Vagina (tissue), 2 donors: ENCODE measurements at regions not wholly inside any gene's neighbourhood (a gene's known extent, or its start where the extent isn't known, plus 50 kb on each side); places are given as distances from the start of the nearest gene placed in this dataset.

Experiments
- DNase-seq, 2 donors: peaks; one replicate each; pipeline ENCODE4 v3.0.0-alpha.2; 2017; ENCODE audit errors: extremely low spot score in 2 of 2
- H3K27ac ChIP-seq: fragments of 200-600 bp; sonication (generic); one replicate; pipeline ENCODE4 v1.5.1; 2019
- H3K27me3 ChIP-seq: fragments of 200-600 bp; sonication (generic); one replicate; pipeline ENCODE4 v1.5.1; 2019
- H3K36me3 ChIP-seq, 2 donors: fragments of 200-600 bp; sonication (generic); one replicate each; pipeline ENCODE4 v1.5.1; 2017 to 2019
- H3K4me1 ChIP-seq: fragments of 200-600 bp; sonication (generic); one replicate; pipeline ENCODE4 v1.5.1; 2019
- H3K4me3 ChIP-seq, 2 donors: fragments of 200-600 bp; sonication (generic); 1 replicate in 1 of 2; 2 replicates in 1 of 2; pipeline ENCODE4 v1.5.1; 2016 to 2019
- H3K9me3 ChIP-seq: fragments of 200-600 bp; sonication (generic); one replicate; pipeline ENCODE4 v1.5.1; 2019
- POLR2A ChIP-seq, 2 donors: fragments of 450-650 bp; IDR thresholded peaks; one replicate each; pipeline ENCODE4 v1.6.1; 2017; ENCODE audit warnings: antibody characterized with exemption in 2 of 2, mild to moderate bottlenecking in 2 of 2, moderate library complexity in 2 of 2
- POLR2AphosphoS5 ChIP-seq, 2 donors: sonication (generic); formaldehyde crosslinking; IDR thresholded peaks; one replicate each; pipeline ENCODE4 v1.9.0; 2017; ENCODE audit warnings: antibody characterized with exemption in 2 of 2, mild to moderate bottlenecking in 2 of 2, low read depth in 1 of 2; ENCODE audit not compliant: insufficient read depth in 1 of 2
- intact Hi-C: fragments of 100-400 bp; cut with DNase I; formaldehyde crosslinking; loops from one replicate; pipeline ENCODE4 v1.15.1; 2023
- TF ChIP-seq, protein P1 (sequence below), 3 experiments: fragments of 450-650 bp in 2 of 3; fragments of 200-600 bp in 1 of 3; sonication (generic) in 1 of 3; IDR thresholded peaks; one replicate each; pipeline ENCODE4 v1.5.1; 2017 to 2019; ENCODE audit warnings: antibody characterized with exemption in 3 of 3, mild to moderate bottlenecking in 2 of 3, moderate library complexity in 2 of 3

DNA sequence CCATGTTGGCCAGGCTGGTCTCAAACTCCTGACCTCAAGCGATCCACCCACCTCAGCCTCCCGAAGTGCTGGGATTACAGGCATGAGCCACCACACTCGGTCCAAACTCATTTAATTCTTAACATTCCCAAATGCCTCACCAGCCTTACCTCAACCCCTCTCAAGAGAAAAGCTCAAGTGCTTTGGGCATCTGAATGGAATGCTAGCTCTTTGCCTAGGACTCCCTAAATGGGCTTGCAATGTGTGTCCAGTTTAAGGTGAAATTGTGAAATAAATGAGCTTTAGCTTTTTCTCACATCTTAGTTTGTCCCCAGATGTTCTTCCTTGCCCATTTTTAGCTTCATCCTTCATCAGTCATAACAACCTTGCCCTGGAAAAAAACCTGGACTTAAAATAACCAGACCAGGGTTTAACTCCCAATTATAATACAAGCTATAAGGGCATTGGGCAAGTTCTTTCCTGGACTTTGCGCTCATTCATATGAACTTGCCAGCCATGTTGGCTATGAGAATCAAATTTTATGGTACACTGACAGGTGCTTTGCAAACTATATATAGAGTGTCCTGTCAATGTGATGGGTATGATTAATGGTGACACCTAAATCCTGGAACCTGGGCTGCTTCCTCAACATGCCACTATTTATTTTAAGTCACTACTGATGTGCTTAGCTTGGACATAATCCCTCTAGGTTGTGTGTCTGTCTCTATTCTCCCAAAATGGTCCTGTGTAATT lies 95.1 kb upstream of the SERPINE2 start:
- Histone ChIP-seq H3K27me3 (no peaks in the 10 kb centered on the region), H3K36me3 (no peaks in the 10 kb centered on the region), H3K4me3 (no peak overlapping the region), H3K27ac (no peak overlapping the region), H3K4me1 (peaks cover 7% of the 10 kb centered on the region), H3K9me3 (no peaks in the 10 kb centered on the region)
- TF ChIP-seq POLR2A (IDR thresholded peaks at IDR 0.05) (no peak), POLR2AphosphoS5 (IDR thresholded peaks at IDR 0.05; ENCODE audit: insufficient read depth in 1 of 2, low read depth in 1 of 2) (no peak)
- TF ChIP-seq, protein P1, sequence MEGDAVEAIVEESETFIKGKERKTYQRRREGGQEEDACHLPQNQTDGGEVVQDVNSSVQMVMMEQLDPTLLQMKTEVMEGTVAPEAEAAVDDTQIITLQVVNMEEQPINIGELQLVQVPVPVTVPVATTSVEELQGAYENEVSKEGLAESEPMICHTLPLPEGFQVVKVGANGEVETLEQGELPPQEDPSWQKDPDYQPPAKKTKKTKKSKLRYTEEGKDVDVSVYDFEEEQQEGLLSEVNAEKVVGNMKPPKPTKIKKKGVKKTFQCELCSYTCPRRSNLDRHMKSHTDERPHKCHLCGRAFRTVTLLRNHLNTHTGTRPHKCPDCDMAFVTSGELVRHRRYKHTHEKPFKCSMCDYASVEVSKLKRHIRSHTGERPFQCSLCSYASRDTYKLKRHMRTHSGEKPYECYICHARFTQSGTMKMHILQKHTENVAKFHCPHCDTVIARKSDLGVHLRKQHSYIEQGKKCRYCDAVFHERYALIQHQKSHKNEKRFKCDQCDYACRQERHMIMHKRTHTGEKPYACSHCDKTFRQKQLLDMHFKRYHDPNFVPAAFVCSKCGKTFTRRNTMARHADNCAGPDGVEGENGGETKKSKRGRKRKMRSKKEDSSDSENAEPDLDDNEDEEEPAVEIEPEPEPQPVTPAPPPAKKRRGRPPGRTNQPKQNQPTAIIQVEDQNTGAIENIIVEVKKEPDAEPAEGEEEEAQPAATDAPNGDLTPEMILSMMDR (IDR thresholded peaks at IDR 0.05) = no peak
- intact Hi-C loops = no loop called here
- DNase-seq = no peak

DNA sequence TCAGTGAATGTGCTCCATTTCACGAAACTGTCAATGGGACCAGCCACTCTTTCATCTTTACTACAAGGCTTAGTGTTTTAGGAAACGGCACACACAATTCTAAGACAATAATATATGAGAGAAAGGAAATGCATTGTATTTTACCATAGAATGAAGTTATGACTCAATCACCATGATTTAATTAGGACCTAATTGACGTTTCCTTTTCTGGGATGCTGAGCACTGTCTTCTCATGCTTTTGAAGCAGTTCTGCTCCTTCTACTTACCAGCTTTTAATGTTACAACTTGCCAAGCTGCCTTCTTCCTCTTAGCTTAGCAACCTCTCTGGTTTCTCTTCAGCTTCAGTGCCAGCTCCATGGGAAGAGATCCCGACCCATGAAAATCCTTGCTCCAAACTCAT lies 94.3 kb upstream of the SERPINE2 start:
- Histone ChIP-seq H3K4me3 (no peak overlapping the region), H3K27me3 (no peaks in the 10 kb centered on the region), H3K9me3 (no peaks in the 10 kb centered on the region), H3K27ac (no peak overlapping the region), H3K36me3 (no peaks in the 10 kb centered on the region), H3K4me1 (peaks cover 7% of the 10 kb centered on the region)
- no peak for TF ChIP-seq POLR2AphosphoS5 (IDR thresholded peaks at IDR 0.05; ENCODE audit: insufficient read depth in 1 of 2, low read depth in 1 of 2)
- TF ChIP-seq, protein P1 (IDR thresholded peaks at IDR 0.05) = no peak
- TF ChIP-seq POLR2A (IDR thresholded peaks at IDR 0.05) = no peak
- intact Hi-C loops = no loop called here
- DNase-seq = no peak

DNA sequence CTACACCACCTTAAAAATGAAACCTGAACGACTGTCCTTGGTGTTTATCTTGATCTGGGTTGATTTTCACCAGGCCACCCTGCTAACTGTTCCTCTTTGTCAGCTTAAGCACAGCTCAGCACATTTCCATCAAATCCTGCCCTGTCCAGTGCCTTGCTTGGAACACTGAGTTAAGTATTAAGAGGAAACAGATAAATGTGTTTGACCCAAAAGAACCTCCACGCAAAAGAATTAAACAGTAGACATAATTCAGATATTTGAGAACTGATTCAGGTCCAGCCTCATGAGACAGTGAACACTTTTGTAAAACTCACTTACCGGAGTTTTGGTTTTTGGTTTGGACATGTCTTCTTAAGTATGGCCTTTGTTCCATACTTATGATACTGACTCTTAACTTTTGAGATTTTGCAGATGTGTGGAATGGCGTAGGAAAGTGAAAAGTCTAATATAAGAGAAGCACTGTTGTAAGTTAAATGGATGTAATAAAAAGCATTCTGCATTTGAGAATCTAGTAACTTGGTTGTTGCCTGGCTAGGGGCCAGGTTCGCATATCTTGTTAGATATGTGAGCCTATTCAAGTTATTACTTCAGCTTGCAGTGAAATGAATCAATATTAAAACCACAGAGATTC lies 88.9 kb upstream of the SERPINE2 start:
- TF ChIP-seq POLR2A (IDR thresholded peaks at IDR 0.05) = no peak
- TF ChIP-seq, protein P1 (IDR thresholded peaks at IDR 0.05) = no peak
- no peak for TF ChIP-seq POLR2AphosphoS5 (IDR thresholded peaks at IDR 0.05; ENCODE audit: insufficient read depth in 1 of 2, low read depth in 1 of 2)
- DNase-seq = no peak
- intact Hi-C loops = no loop called here
- Histone ChIP-seq H3K4me1 (peaks cover 7% of the 10 kb centered on the region), H3K27ac (no peak overlapping the region), H3K27me3 (no peaks in the 10 kb centered on the region), H3K36me3 (no peaks in the 10 kb centered on the region), H3K9me3 (no peaks in the 10 kb centered on the region), H3K4me3 (no peak overlapping the region)

DNA sequence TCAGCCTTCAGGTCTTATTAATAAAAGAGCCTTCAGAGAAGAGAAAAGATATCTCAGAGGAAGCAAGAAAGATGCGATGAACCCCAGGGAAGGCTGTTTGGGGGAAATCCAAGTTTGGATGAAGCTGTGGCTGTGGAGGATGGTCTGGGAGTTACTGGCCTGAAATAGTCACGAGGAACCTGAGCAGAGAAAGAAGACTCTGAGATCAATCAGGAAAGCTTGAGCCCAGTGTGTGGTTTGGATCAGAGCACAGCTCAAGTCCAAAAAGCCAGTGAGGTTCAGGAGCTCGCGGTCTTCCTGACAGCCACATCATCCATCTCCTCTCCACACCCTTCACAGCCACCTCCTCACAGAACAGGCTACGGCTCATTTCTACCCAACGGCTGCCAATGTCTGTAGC lies 87.4 kb upstream of the SERPINE2 start:
- no peaks in the 10 kb centered on the region for H3K36me3 ChIP-seq
- H3K9me3 ChIP-seq = no peaks in the 10 kb centered on the region
- no peak overlapping the region for H3K27ac ChIP-seq
- peaks cover 2% of the 10 kb centered on the region for H3K4me1 ChIP-seq
- DNase-seq = no peak
- H3K4me3 ChIP-seq = no peak overlapping the region
- TF ChIP-seq POLR2A (IDR thresholded peaks at IDR 0.05) (no peak), POLR2AphosphoS5 (IDR thresholded peaks at IDR 0.05; ENCODE audit: insufficient read depth in 1 of 2, low read depth in 1 of 2) (no peak)
- TF ChIP-seq, protein P1 (IDR thresholded peaks at IDR 0.05) = no peak
- H3K27me3 ChIP-seq = no peaks in the 10 kb centered on the region
- intact Hi-C loops = no loop called here

DNA sequence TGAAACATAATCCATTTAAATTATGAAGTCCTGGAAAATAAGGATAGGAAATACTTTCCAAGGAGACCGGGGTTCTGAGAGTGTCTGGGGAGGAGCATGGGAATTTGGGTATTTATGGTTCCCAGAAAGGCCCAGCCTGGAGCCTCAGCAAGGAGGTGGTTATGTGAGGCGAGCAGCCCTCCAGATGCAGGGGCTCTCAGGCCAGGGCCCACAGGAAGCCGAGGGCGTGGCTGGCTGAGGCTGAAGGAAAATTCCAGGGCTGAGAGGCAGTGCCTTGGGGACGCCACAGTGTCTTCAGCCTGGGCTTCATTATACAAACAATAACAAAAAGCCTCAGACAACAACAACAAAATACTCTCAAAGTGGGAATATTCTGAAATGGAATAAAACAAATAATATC lies 86.9 kb upstream of the SERPINE2 start:
- Histone ChIP-seq H3K4me3 (no peak overlapping the region), H3K27me3 (no peaks in the 10 kb centered on the region), H3K27ac (no peak overlapping the region), H3K9me3 (no peaks in the 10 kb centered on the region), H3K4me1 (no peaks in the 10 kb centered on the region), H3K36me3 (no peaks in the 10 kb centered on the region)
- intact Hi-C loops = no loop called here
- DNase-seq = no peak
- TF ChIP-seq POLR2A (IDR thresholded peaks at IDR 0.05) = no peak
- TF ChIP-seq POLR2AphosphoS5 (IDR thresholded peaks at IDR 0.05; ENCODE audit: insufficient read depth in 1 of 2, low read depth in 1 of 2) = no peak
- TF ChIP-seq, protein P1 (IDR thresholded peaks at IDR 0.05) = no peak
